ENCODE measurements at regions not wholly inside any gene's neighbourhood (a gene's known extent, or its start where the extent isn't known, plus 50 kb on each side); places are given as distances from the start of the nearest gene placed in this dataset.
"Not testable (repeated sequence)": the region's sequence is repeated elsewhere in the genome, so short reads cannot be mapped to it uniquely, and the experiment has no call there.

DNA sequence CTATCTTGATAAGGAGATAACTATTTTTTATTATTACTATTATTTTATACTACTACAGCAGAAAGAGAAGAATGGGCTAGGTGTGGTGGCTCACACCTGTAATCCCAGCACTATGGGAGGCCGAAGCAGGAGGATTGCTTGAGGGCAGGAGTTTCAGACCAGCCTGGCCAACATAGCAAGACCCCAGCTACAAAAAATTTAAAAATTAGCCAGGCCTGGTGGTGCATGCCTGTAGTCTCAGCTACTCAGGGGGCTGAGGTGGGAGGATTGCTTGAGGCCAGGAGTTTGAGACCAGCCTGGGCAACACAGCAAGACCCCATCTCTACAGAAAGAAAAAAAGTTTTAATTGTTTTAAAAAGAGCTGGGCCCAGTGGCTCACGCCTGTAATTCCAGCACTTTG is 58.9 kb upstream of the CUX1 start:
- TF ChIP-seq CTCF (conservative IDR thresholded peaks at IDR 0.05); ZFX (IDR thresholded peaks at IDR 0.05): not testable (repeated sequence)
